Psoas muscle (tissue), 7 donors: ENCODE measurements at regions not wholly inside any gene's neighbourhood (a gene's known extent, or its start where the extent isn't known, plus 50 kb on each side); places are given as distances from the start of the nearest gene placed in this dataset.

Source experiments
- ATAC-seq, 4 donors: fragments of 200-7000 bp; cut with Tn5 transposase; one replicate each; pipeline ENCODE4 v1.9.1; 2020; ENCODE audit warnings: moderate library complexity in 3 of 4, mild to moderate bottlenecking in 2 of 4
- DNase-seq, 2 donors: peaks; one replicate each; pipeline ENCODE4 v3.0.0-alpha.2; 2020
- H3K27ac ChIP-seq: fragments of 200-600 bp; one replicate; pipeline ENCODE4 v1.8.0; 2022
- H3K27me3 ChIP-seq, 3 donors: fragments of 200-600 bp in 1 of 3; one replicate each; pipeline versions ENCODE4 v1.6.1 to v1.8.0; 2013 to 2022; ENCODE audit warnings: low read length in 2 of 3, mild to moderate bottlenecking in 2 of 3, moderate library complexity in 1 of 3; ENCODE audit not compliant: insufficient read depth in 3 of 3
- H3K36me3 ChIP-seq, 2 donors: fragments of 200-600 bp in 1 of 2; one replicate each; pipeline versions ENCODE4 v1.6.1 to v1.8.0; 2013 to 2022; ENCODE audit warnings: low read depth in 1 of 2, mild to moderate bottlenecking in 1 of 2, moderate library complexity in 1 of 2; ENCODE audit not compliant: insufficient read depth in 1 of 2
- H3K4me1 ChIP-seq: fragments of 200-600 bp; one replicate; pipeline ENCODE4 v1.8.0; 2022
- H3K4me3 ChIP-seq: fragments of 200-600 bp; one replicate; pipeline ENCODE4 v1.8.0; 2022; ENCODE audit warnings: mild to moderate bottlenecking
- H3K9me3 ChIP-seq: fragments of 200-600 bp; one replicate; pipeline ENCODE4 v1.8.0; 2022
- CTCF ChIP-seq: fragments of 200-600 bp; IDR thresholded peaks from one replicate; pipeline ENCODE4 v1.8.0; 2022; ENCODE audit warnings: antibody characterized with exemption
- WGBS, 3 donors: extraction: QIAGEN DNeasy Blood & Tissue Kit; methylation state at CpG; one replicate each; pipeline versions ENCODE4 v1.1.6 to v1.1.7; 2013; 5-methylcytosine and 5-hydroxymethylcytosine counted together
- intact Hi-C, 2 donors: fragments of 100-400 bp; cut with DNase I; formaldehyde crosslinking; loops; one replicate each; pipeline versions ENCODE4 v1.11.0 to v1.14.2; 2022
- donor health status: healthy with polysubstance abuse.
- donor health status: DM: no; HTN: no; CAD: no; lungs with moderate emphysema.
- donor health status: Bipolar disorder and iron deficiency.
- donor health status: healthy.
- donor health status: DM: yes; HTN: yes; CAD: no.
- donor health status: DM: no; HTN: no; CAD: no.
- donor health status: DM: yes; HTN: yes; CAD: no.

- Histone ChIP-seq H3K27me3 (peaks cover 0 to 46% (median 15%) of the 10 kb centered on the region in 3 donors), H3K36me3 (no peaks in the 10 kb centered on the region), H3K4me1 (no peaks in the 10 kb centered on the region), H3K4me3 (no peak overlapping the region), H3K9me3 (no peaks in the 10 kb centered on the region), H3K27ac (no peak overlapping the region)
- WGBS, 3 donors: 49 to 52% (median 50%) methylated on average over 9 to 10 of the region's 10 CpGs
- DNase-seq: no peak
- intact Hi-C loops: no loop called here
- ATAC-seq: no peak
- no peak for TF ChIP-seq CTCF
These were observed 65.8 kb upstream of the LINGO1 start for GRCh38 chr15:77698481-77698880.

- no peak overlapping the region for H3K27ac ChIP-seq
- intact Hi-C loops: no loop called here
- no peak for TF ChIP-seq CTCF
- no peak overlapping the region for H3K4me3 ChIP-seq
- H3K9me3 ChIP-seq: no peaks in the 10 kb centered on the region
- ATAC-seq (no peak), DNase-seq (no peak)
- H3K4me1 ChIP-seq: no peaks in the 10 kb centered on the region
- no peaks in the 10 kb centered on the region for H3K36me3 ChIP-seq
- peaks cover 0 to 51% (median 15%) of the 10 kb centered on the region in 3 donors for H3K27me3 ChIP-seq
- 37 to 54% (median 40%) methylated on average over 7 of the region's 7 CpGs for WGBS, 3 donors
These were observed 65.2 kb upstream of the LINGO1 start for GRCh38 chr15:77697893-77698292.

- ATAC-seq (no peak), DNase-seq (peak; percentile 3 to 46)
- Histone ChIP-seq H3K36me3 (no peaks in the 10 kb centered on the region), H3K9me3 (no peaks in the 10 kb centered on the region), H3K27ac (no peak overlapping the region), H3K4me1 (no peaks in the 10 kb centered on the region), H3K4me3 (no peak overlapping the region), H3K27me3 (peaks cover 0 to 62% (median 15%) of the 10 kb centered on the region in 3 donors)
- no peak for TF ChIP-seq CTCF
- 67 to 75% (median 70%) methylated on average over 8 of the region's 8 CpGs for WGBS, 3 donors
- intact Hi-C loops: no loop called here
These were observed 64.2 kb upstream of the LINGO1 start for GRCh38 chr15:77696871-77697270.

GRCh38 chr15:77695961-77696582 lies 63.4 kb upstream of the LINGO1 start:
- TF ChIP-seq CTCF: no peak
- H3K27me3 ChIP-seq: peaks cover 0 to 69% (median 17%) of the 10 kb centered on the region in 3 donors
- DNase-seq (peak in 1 of 2 donors; percentile 39), ATAC-seq (no peak)
- H3K36me3 ChIP-seq: no peaks in the 10 kb centered on the region
- intact Hi-C loops: no loop called here
- H3K27ac ChIP-seq: no peak overlapping the region
- no peaks in the 10 kb centered on the region for H3K9me3 ChIP-seq
- WGBS, 3 donors: 13 to 27% (median 14%) methylated on average over 22 to 23 of the region's 23 CpGs
- no peaks in the 10 kb centered on the region for H3K4me1 ChIP-seq
- H3K4me3 ChIP-seq: no peak overlapping the region

- Histone ChIP-seq H3K27me3 (peaks cover 0 to 69% (median 17%) of the 10 kb centered on the region in 3 donors), H3K36me3 (no peaks in the 10 kb centered on the region), H3K9me3 (no peaks in the 10 kb centered on the region), H3K4me1 (no peaks in the 10 kb centered on the region), H3K4me3 (no peak overlapping the region), H3K27ac (no peak overlapping the region)
- DNase-seq: peak in 1 of 2 donors; percentile 6
- intact Hi-C loops: no loop called here
- ATAC-seq: no peak
- 30 to 44% (median 43%) methylated on average over 6 of the region's 6 CpGs for WGBS, 3 donors
- no peak for TF ChIP-seq CTCF
These were observed 62.8 kb upstream of the LINGO1 start for GRCh38 chr15:77695548-77695947.
